ENCODE measurements at regions not wholly inside any gene's neighbourhood (a gene's known extent, or its start where the extent isn't known, plus 50 kb on each side); places are given as distances from the start of the nearest gene placed in this dataset.

- no peaks in the 10 kb centered on the region for H3K27me3 ChIP-seq
- no peak overlapping the region for H3K4me3 ChIP-seq
- H3K4me1 ChIP-seq, result no peaks in the 10 kb centered on the region
- no peaks in the 10 kb centered on the region for H3K36me3 ChIP-seq
- no peak overlapping the region for H3K27ac ChIP-seq
- 19 to 62% methylated on average over 1 of the region's 1 CpG for WGBS, 2 donors (ENCODE audit: low coverage in 1 of 2)
- no peaks in the 10 kb centered on the region for H3K9me3 ChIP-seq
- TF ChIP-seq EP300 (IDR thresholded peaks at IDR 0.05) (no peak), CTCF (IDR thresholded peaks at IDR 0.05) (no peak), POLR2A (IDR thresholded peaks at IDR 0.05) (no peak), POLR2AphosphoS5 (IDR thresholded peaks at IDR 0.05) (no peak)
- no peak for ATAC-seq
Observed at GRCh38 chr7:10571759-10572158, 401.9 kb upstream of the PHF14 start.

GRCh38 chr7:10577866-10578374 is 395.8 kb upstream of the PHF14 start:
- no peak for ATAC-seq
- Histone ChIP-seq H3K36me3 (no peaks in the 10 kb centered on the region), H3K4me1 (no peaks in the 10 kb centered on the region), H3K27ac (no peak overlapping the region), H3K4me3 (no peak overlapping the region), H3K9me3 (no peaks in the 10 kb centered on the region), H3K27me3 (no peaks in the 10 kb centered on the region)
- WGBS, 2 donors (ENCODE audit: low coverage in 1 of 2), result 96 to 97% methylated on average over 3 of the region's 3 CpGs
- TF ChIP-seq POLR2AphosphoS5 (IDR thresholded peaks at IDR 0.05) (no peak), CTCF (IDR thresholded peaks at IDR 0.05) (no peak), EP300 (IDR thresholded peaks at IDR 0.05) (no peak), POLR2A (IDR thresholded peaks at IDR 0.05) (no peak)

DNA sequence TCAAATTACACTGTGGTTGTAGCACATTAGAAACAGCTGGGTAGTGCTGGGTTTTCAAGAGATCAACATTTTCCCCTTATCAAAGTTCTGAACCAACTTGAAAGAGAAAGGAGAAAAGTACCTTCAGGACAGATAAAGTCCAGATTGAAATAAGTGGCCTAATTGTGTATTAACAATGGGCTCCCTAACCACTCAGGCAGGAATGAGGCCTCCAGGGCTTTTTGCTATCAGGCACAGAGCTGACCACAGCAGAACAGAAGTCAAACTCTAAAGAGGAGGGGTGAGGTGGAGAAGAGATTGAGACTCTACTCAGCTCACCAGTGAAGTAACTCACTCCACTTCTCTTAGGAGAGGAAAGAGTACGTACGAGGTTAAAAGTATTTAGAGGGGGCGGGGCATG is 394.1 kb upstream of the PHF14 start:
- no peak for ATAC-seq
- TF ChIP-seq POLR2A (IDR thresholded peaks at IDR 0.05) (no peak), EP300 (IDR thresholded peaks at IDR 0.05) (no peak), POLR2AphosphoS5 (IDR thresholded peaks at IDR 0.05) (no peak), CTCF (IDR thresholded peaks at IDR 0.05) (no peak)
- 62% methylated on average over 2 of the region's 3 CpGs; no CpG with 5 or more reads in 1 of the 2 donors for WGBS, 2 donors (ENCODE audit: low coverage in 1 of 2)

DNA sequence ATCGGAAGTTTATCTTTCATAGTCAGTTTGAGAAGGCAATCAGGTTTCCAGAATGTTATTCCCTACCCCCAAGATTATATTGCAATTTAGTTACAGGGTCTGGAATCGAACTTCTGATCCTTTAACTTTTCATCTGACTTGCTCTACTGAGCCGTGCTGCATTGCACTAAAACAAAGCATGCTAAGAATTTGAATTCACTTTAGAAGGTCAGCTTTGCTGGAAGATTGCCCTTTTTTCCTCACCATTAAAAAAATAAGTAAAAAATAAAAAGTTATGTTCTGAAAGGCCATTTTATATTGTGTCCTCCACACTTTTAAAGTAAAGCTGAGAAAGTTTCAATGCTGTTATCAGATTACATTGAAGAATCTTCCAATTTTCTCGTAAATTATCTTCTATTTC is 388.8 kb upstream of the PHF14 start:
- no peak for ATAC-seq
- no peak overlapping the region for H3K27ac ChIP-seq
- no peaks in the 10 kb centered on the region for H3K4me1 ChIP-seq
- no peak overlapping the region for H3K4me3 ChIP-seq
- H3K9me3 ChIP-seq, result no peaks in the 10 kb centered on the region
- whole genome bisulfite sequencing, 2 donors (ENCODE audit: low coverage in 1 of 2), result 43 to 51% methylated on average over 4 of the region's 4 CpGs
- H3K27me3 ChIP-seq, result no peaks in the 10 kb centered on the region
- no peaks in the 10 kb centered on the region for H3K36me3 ChIP-seq
- TF ChIP-seq EP300 (IDR thresholded peaks at IDR 0.05), result no peak
- TF ChIP-seq POLR2A (IDR thresholded peaks at IDR 0.05), result no peak
- TF ChIP-seq CTCF (IDR thresholded peaks at IDR 0.05), result no peak
- TF ChIP-seq POLR2AphosphoS5 (IDR thresholded peaks at IDR 0.05), result no peak

More for the DNA sequence above, 394.1 kb upstream of the PHF14 start:
- Histone ChIP-seq H3K27me3 (no peaks in the 10 kb centered on the region), H3K4me3 (no peak overlapping the region), H3K27ac (no peak overlapping the region), H3K4me1 (no peaks in the 10 kb centered on the region), H3K36me3 (no peaks in the 10 kb centered on the region), H3K9me3 (no peaks in the 10 kb centered on the region)

- no peaks in the 10 kb centered on the region for H3K36me3 ChIP-seq
- 78 to 94% methylated on average over 1 of the region's 1 CpG for WGBS, 2 donors (ENCODE audit: low coverage in 1 of 2)
- TF ChIP-seq POLR2AphosphoS5 (IDR thresholded peaks at IDR 0.05), result no peak
- TF ChIP-seq EP300 (IDR thresholded peaks at IDR 0.05), result no peak
- TF ChIP-seq POLR2A (IDR thresholded peaks at IDR 0.05), result no peak
- TF ChIP-seq CTCF (IDR thresholded peaks at IDR 0.05), result no peak
- ATAC-seq, result no peak
- no peaks in the 10 kb centered on the region for H3K27me3 ChIP-seq
- no peaks in the 10 kb centered on the region for H3K4me1 ChIP-seq
- no peaks in the 10 kb centered on the region for H3K9me3 ChIP-seq
- H3K27ac ChIP-seq, result no peak overlapping the region
- H3K4me3 ChIP-seq, result no peak overlapping the region
Observed at GRCh38 chr7:10588084-10588483, 385.6 kb upstream of the PHF14 start.
